OCI-LY7 (cell line): ENCODE measurements at regions not wholly inside any gene's neighbourhood (a gene's known extent, or its start where the extent isn't known, plus 50 kb on each side); places are given as distances from the start of the nearest gene placed in this dataset.

Experiments
- BruUV-seq: library from RNA; stranded (reverse); fragments of 400-500 nt; replicated peaks from 2 replicates; lab custom pipeline; 2021; lab: Mats Ljungman, UMichigan
- CTCF ChIA-PET: fragments of 300-600 bp; sonication (Branson Sonifier 250); formaldehyde crosslinking; loops from one replicate; lab custom pipeline; 2022; ENCODE audit warnings: antibody characterized with exemption; ENCODE audit not compliant: unreplicated experiment; lab: Charles Lee
- POLR2A ChIA-PET: fragments of 300-600 bp; sonication (Branson Sonifier 250); formaldehyde crosslinking; loops from one replicate; lab custom pipeline; 2022; ENCODE audit warnings: antibody characterized with exemption; lab: Charles Lee
- DNase-seq: peaks from one replicate; pipeline ENCODE4 v3.0.0-alpha.2; 2015; ENCODE audit warnings: low spot score
- H2AFZ ChIP-seq: fragments of 200-600 bp; sonication (generic), shearing (Covaris generic); 2 replicates; pipeline ENCODE4 v1.6.1; 2014; ENCODE audit warnings: mild to moderate bottlenecking, antibody characterized with exemption, low read length, moderate library complexity
- H3K27ac ChIP-seq: fragments of 200-600 bp; sonication (generic); 2 replicates; pipeline ENCODE4 v1.5.1; 2014; ENCODE audit warnings: mixed run types, low read depth, mild to moderate bottlenecking, moderate library complexity, low read length, inconsistent platforms; ENCODE audit not compliant: poor library complexity, severe bottlenecking
- H3K36me3 ChIP-seq: fragments of 200-600 bp; sonication (generic); 2 replicates; pipeline ENCODE4 v1.6.1; 2014; ENCODE audit warnings: mild to moderate bottlenecking, antibody characterized with exemption, low read length, moderate library complexity, mixed read lengths; ENCODE audit not compliant: insufficient read depth
- H3K4me1 ChIP-seq: fragments of 200-600 bp; sonication (generic); 2 replicates; pipeline ENCODE4 v1.5.1; 2014; ENCODE audit warnings: mild to moderate bottlenecking, low read length; ENCODE audit not compliant: insufficient read depth, poor library complexity, severe bottlenecking
- H3K4me2 ChIP-seq: fragments of 200-600 bp; sonication (generic); 2 replicates; pipeline ENCODE4 v1.6.1; 2014; ENCODE audit warnings: mild to moderate bottlenecking, low read length
- H3K4me3 ChIP-seq: fragments of 200-600 bp; sonication (generic); 2 replicates; pipeline ENCODE4 v1.5.1; 2014; ENCODE audit warnings: mild to moderate bottlenecking, low read depth, low read length; ENCODE audit not compliant: poor library complexity, severe bottlenecking
- H3K79me2 ChIP-seq: fragments of 200-600 bp; sonication (generic); 2 replicates; pipeline ENCODE4 v1.6.1; 2016; ENCODE audit warnings: low read depth, mild to moderate bottlenecking, low read length, moderate library complexity, mixed read lengths; ENCODE audit not compliant: insufficient read depth
- H3K9me2 ChIP-seq: fragments of 200-600 bp; sonication (generic); 2 replicates; pipeline ENCODE4 v1.6.1; 2016; ENCODE audit warnings: mild to moderate bottlenecking, low read length, mixed read lengths; ENCODE audit not compliant: insufficient read depth
- H3K9me3 ChIP-seq: fragments of 200-600 bp; sonication (generic); 2 replicates; pipeline ENCODE4 v1.6.1; 2014; ENCODE audit warnings: mild to moderate bottlenecking, mixed run types, low read length, mixed read lengths
- H4K20me1 ChIP-seq: fragments of 200-600 bp; sonication (generic); 2 replicates; pipeline ENCODE4 v1.6.1; 2014; ENCODE audit warnings: mild to moderate bottlenecking, antibody characterized with exemption, low read length, moderate library complexity, mixed read lengths; ENCODE audit not compliant: insufficient read depth
- EZH2phosphoT487 ChIP-seq: fragments of 200-600 bp; sonication (generic); IDR thresholded peaks from 2 replicates; pipeline ENCODE4 v1.6.1; 2018; ENCODE audit warnings: low read depth, borderline replicate concordance, mild to moderate bottlenecking, mixed run types, antibody characterized with exemption, low read length, moderate library complexity, mixed read lengths
- intact Hi-C: fragments of 100-400 bp; cut with micrococcal nuclease; formaldehyde crosslinking; loops from one replicate; pipeline ENCODE4 v1.10.0; 2022; ENCODE audit not compliant: unreplicated experiment
- TF ChIP-seq, protein P1 (sequence below): fragments of 200-600 bp; sonication (generic); conservative IDR thresholded peaks from 2 replicates; pipeline ENCODE4 v1.5.1; 2014; ENCODE audit warnings: mild to moderate bottlenecking, antibody characterized with exemption, low read length, moderate library complexity, mixed read lengths

DNA sequence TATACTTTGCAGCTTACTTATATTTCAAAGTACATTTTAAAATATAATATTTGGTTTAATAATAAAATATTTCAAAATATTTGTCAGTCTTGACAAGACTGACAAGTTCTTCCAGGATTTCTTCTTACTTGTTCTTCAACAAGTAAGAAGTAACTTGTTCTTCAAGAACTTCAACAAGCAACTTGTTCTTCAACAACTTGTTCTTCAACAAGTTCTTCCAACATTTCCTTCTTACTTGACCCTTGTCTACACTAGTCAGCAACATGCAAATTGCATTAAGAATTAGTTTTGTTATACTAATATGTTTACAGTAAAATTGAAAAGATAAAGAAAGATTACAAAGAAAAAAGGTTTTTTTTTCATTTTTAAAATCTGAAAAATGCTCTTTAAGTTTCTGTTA is 731.7 kb downstream of the NSUN3 start:
- Histone ChIP-seq H3K79me2 (no peaks in the 10 kb centered on the region), H3K9me2 (no peaks in the 10 kb centered on the region), H2AFZ (no peak overlapping the region), H3K27ac (no peak overlapping the region), H3K4me2 (no peak overlapping the region), H3K4me1 (no peaks in the 10 kb centered on the region), H4K20me1 (no peaks in the 10 kb centered on the region), H3K9me3 (no peaks in the 10 kb centered on the region), H3K4me3 (no peak overlapping the region), H3K36me3 (no peaks in the 10 kb centered on the region)
- BruUV-seq: no TSS peak
- no peak for TF ChIP-seq EZH2phosphoT487
- TF ChIP-seq, protein P1, sequence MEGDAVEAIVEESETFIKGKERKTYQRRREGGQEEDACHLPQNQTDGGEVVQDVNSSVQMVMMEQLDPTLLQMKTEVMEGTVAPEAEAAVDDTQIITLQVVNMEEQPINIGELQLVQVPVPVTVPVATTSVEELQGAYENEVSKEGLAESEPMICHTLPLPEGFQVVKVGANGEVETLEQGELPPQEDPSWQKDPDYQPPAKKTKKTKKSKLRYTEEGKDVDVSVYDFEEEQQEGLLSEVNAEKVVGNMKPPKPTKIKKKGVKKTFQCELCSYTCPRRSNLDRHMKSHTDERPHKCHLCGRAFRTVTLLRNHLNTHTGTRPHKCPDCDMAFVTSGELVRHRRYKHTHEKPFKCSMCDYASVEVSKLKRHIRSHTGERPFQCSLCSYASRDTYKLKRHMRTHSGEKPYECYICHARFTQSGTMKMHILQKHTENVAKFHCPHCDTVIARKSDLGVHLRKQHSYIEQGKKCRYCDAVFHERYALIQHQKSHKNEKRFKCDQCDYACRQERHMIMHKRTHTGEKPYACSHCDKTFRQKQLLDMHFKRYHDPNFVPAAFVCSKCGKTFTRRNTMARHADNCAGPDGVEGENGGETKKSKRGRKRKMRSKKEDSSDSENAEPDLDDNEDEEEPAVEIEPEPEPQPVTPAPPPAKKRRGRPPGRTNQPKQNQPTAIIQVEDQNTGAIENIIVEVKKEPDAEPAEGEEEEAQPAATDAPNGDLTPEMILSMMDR: no peak
- ChIA-PET POLR2A (interaction anchor here (0.6 kb wide), 1 partner anchor 152 kb away, joined by 3 read pairs; no protein-coding TSS in a partner anchor), CTCF (no interaction called here)
- DNase-seq: no peak
- intact Hi-C loops: no loop called here

DNA sequence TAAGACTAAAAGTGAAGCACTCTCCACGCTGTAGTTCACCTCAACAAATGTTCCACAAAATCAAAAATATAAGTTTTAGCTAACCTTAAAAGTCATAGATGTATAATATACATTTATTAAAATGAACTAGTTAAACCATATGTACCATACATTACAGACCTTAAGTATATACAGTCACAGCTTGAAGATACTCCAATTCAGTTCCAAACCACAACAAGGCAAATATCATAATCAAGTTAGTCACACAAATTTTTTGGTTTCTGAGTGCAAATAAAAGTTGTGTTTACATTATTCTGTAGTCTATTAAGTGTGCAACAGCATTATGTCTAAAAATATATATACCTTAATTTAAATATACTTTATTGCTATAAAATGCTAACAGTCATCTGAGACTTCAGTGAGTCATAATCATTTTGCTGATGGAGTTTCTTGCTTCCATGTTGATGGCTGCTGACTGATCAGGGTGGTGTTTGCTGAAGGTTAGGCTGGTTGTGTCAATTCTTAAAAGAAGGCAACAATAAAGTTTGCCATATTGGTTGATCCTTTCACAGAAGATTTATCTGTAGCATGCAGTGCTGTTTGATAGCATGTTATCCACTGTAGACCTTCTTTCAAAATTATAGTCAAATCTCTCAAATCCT is 736.7 kb downstream of the NSUN3 start:
- no peaks in the 10 kb centered on the region for H3K4me1 ChIP-seq
- ChIA-PET POLR2A (interaction anchor here (0.6 to 1.0 kb wide), 2 partner anchors 12 to 58 kb away, joined by 3 read pairs; no protein-coding TSS in a partner anchor), CTCF (no interaction called here)
- H3K4me3 ChIP-seq: no peak overlapping the region
- H3K36me3 ChIP-seq: no peaks in the 10 kb centered on the region
- H3K27ac ChIP-seq: no peak overlapping the region
- intact Hi-C loops: no loop called here
- no peak for DNase-seq
- no TSS peak for BruUV-seq
- H3K79me2 ChIP-seq: no peaks in the 10 kb centered on the region
- H4K20me1 ChIP-seq: no peaks in the 10 kb centered on the region
- no peaks in the 10 kb centered on the region for H3K9me2 ChIP-seq
- no peak overlapping the region for H3K4me2 ChIP-seq
- TF ChIP-seq, protein P1: no peak
- TF ChIP-seq EZH2phosphoT487: no peak
- H3K9me3 ChIP-seq: no peaks in the 10 kb centered on the region
- H2AFZ ChIP-seq: no peak overlapping the region

DNA sequence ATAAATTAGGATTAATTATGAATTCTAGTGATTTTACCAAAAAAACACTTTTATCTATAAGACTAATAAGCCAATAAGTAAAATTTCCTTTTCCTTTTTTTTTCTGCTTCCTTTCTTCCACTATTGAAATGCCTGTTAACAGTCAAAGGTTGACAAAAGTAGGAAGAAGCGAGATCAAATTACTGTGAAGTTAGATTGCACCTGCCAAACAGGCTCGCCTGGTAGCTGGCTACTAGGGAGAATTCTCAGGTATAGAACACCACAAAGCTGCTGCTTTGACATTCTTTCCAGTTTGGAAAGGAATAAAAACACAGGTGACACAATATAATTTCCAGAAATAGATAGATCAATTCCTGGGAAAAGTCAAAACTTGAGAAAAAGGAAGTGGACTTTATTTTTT is 749.0 kb downstream of the NSUN3 start:
- H3K4me2 ChIP-seq: no peak overlapping the region
- no peak overlapping the region for H2AFZ ChIP-seq
- H3K27ac ChIP-seq: no peak overlapping the region
- H3K79me2 ChIP-seq: no peaks in the 10 kb centered on the region
- DNase-seq: no peak
- POLR2A ChIA-PET: interaction anchor here (1.1 kb wide), 1 partner anchor 35 kb away, joined by 3 read pairs; no protein-coding TSS in a partner anchor
- TF ChIP-seq EZH2phosphoT487: no peak
- TF ChIP-seq, protein P1: no peak
- H3K4me1 ChIP-seq: no peaks in the 10 kb centered on the region
- no peaks in the 10 kb centered on the region for H3K9me2 ChIP-seq
- BruUV-seq: no TSS peak
- no peak overlapping the region for H3K4me3 ChIP-seq
- intact Hi-C loops: no loop called here
- H3K36me3 ChIP-seq: no peaks in the 10 kb centered on the region
- CTCF ChIA-PET: no interaction called here
- H4K20me1 ChIP-seq: no peaks in the 10 kb centered on the region
- no peaks in the 10 kb centered on the region for H3K9me3 ChIP-seq
